ENCODE measurements at regions not wholly inside any gene's neighbourhood (a gene's known extent, or its start where the extent isn't known, plus 50 kb on each side); places are given as distances from the start of the nearest gene placed in this dataset.
A peak's percentile ranks its signal among the peaks of the same experiment; 100 is the strongest.

GRCh38 chr14:42112108-42112507, 505.4 kb downstream of the LRFN5 start:
- WGBS (ENCODE audit: insufficient coverage) = 100% methylated on average over 2 of the region's 7 CpGs

GRCh38 chr14:42111355-42111754, 504.7 kb downstream of the LRFN5 start:
- H3K4me1 ChIP-seq (ENCODE audit: control insufficient read depth, insufficient read depth, low read length) = no peaks in the 10 kb centered on the region
- H3K4me3 ChIP-seq (ENCODE audit: low read length) = no peak overlapping the region
- no peaks in the 10 kb centered on the region for H3K27me3 ChIP-seq (ENCODE audit: control insufficient read depth, insufficient read depth, low read length)
- H3K9me3 ChIP-seq (replicated peaks; ENCODE audit: control insufficient read depth, low read depth, low read length) = peaks cover 18% of the 10 kb centered on the region
- WGBS (ENCODE audit: insufficient coverage) = 100% methylated on average over 2 of the region's 2 CpGs
- H3K36me3 ChIP-seq (ENCODE audit: control insufficient read depth, insufficient read depth, low read length) = no peaks in the 10 kb centered on the region
- H3K27ac ChIP-seq (ENCODE audit: low read length) = no peak overlapping the region
- DNase-seq = no peak

More at GRCh38 chr14:42112108-42112507, 505.4 kb downstream of the LRFN5 start:
- Histone ChIP-seq H3K9me3 (replicated peaks; ENCODE audit: control insufficient read depth, low read depth, low read length) (peaks cover 18% of the 10 kb centered on the region), H3K27me3 (ENCODE audit: control insufficient read depth, insufficient read depth, low read length) (no peaks in the 10 kb centered on the region), H3K36me3 (ENCODE audit: control insufficient read depth, insufficient read depth, low read length) (no peaks in the 10 kb centered on the region), H3K4me3 (ENCODE audit: low read length) (no peak overlapping the region), H3K4me1 (ENCODE audit: control insufficient read depth, insufficient read depth, low read length) (no peaks in the 10 kb centered on the region), H3K27ac (ENCODE audit: low read length) (no peak overlapping the region)
- DNase-seq = no peak

GRCh38 chr14:42110167-42110566, 503.5 kb downstream of the LRFN5 start:
- H3K36me3 ChIP-seq (ENCODE audit: control insufficient read depth, insufficient read depth, low read length) = no peaks in the 10 kb centered on the region
- H3K27ac ChIP-seq (ENCODE audit: low read length) = no peak overlapping the region
- peaks cover 18% of the 10 kb centered on the region for H3K9me3 ChIP-seq (replicated peaks; ENCODE audit: control insufficient read depth, low read depth, low read length)
- no peak overlapping the region for H3K4me3 ChIP-seq (ENCODE audit: low read length)
- no CpG with 5 or more reads among the region's 1 CpG for WGBS (ENCODE audit: insufficient coverage)
- no peaks in the 10 kb centered on the region for H3K27me3 ChIP-seq (ENCODE audit: control insufficient read depth, insufficient read depth, low read length)
- peak; percentile 6 for DNase-seq
- no peaks in the 10 kb centered on the region for H3K4me1 ChIP-seq (ENCODE audit: control insufficient read depth, insufficient read depth, low read length)

GRCh38 chr14:42095155-42095554, 488.5 kb downstream of the LRFN5 start:
- WGBS (ENCODE audit: insufficient coverage) = 100% methylated on average over 2 of the region's 2 CpGs
- no peaks in the 10 kb centered on the region for H3K27me3 ChIP-seq (ENCODE audit: control insufficient read depth, insufficient read depth, low read length)
- no peaks in the 10 kb centered on the region for H3K9me3 ChIP-seq (replicated peaks; ENCODE audit: control insufficient read depth, low read depth, low read length)
- H3K27ac ChIP-seq (ENCODE audit: low read length) = no peak overlapping the region
- DNase-seq = no peak
- H3K4me1 ChIP-seq (ENCODE audit: control insufficient read depth, insufficient read depth, low read length) = no peaks in the 10 kb centered on the region
- H3K36me3 ChIP-seq (ENCODE audit: control insufficient read depth, insufficient read depth, low read length) = no peaks in the 10 kb centered on the region
- H3K4me3 ChIP-seq (ENCODE audit: low read length) = no peak overlapping the region

GRCh38 chr14:42090122-42090521, 483.4 kb downstream of the LRFN5 start:
- Histone ChIP-seq H3K36me3 (ENCODE audit: control insufficient read depth, insufficient read depth, low read length) (no peaks in the 10 kb centered on the region), H3K27ac (ENCODE audit: low read length) (no peak overlapping the region), H3K4me3 (ENCODE audit: low read length) (no peak overlapping the region), H3K9me3 (replicated peaks; ENCODE audit: control insufficient read depth, low read depth, low read length) (no peaks in the 10 kb centered on the region), H3K4me1 (ENCODE audit: control insufficient read depth, insufficient read depth, low read length) (no peaks in the 10 kb centered on the region), H3K27me3 (ENCODE audit: control insufficient read depth, insufficient read depth, low read length) (no peaks in the 10 kb centered on the region)
- no CpG with 5 or more reads among the region's 3 CpGs for WGBS (ENCODE audit: insufficient coverage)
- DNase-seq = no peak

- Histone ChIP-seq H3K27me3 (ENCODE audit: control insufficient read depth, insufficient read depth, low read length) (no peaks in the 10 kb centered on the region), H3K9me3 (replicated peaks; ENCODE audit: control insufficient read depth, low read depth, low read length) (no peaks in the 10 kb centered on the region), H3K36me3 (ENCODE audit: control insufficient read depth, insufficient read depth, low read length) (no peaks in the 10 kb centered on the region), H3K4me1 (ENCODE audit: control insufficient read depth, insufficient read depth, low read length) (no peaks in the 10 kb centered on the region), H3K27ac (ENCODE audit: low read length) (no peak overlapping the region), H3K4me3 (ENCODE audit: low read length) (no peak overlapping the region)
- no peak for DNase-seq
Observed at GRCh38 chr14:42079911-42080310, 473.2 kb downstream of the LRFN5 start.

GRCh38 chr14:42078345-42078744, 471.7 kb downstream of the LRFN5 start:
- H3K4me1 ChIP-seq (ENCODE audit: control insufficient read depth, insufficient read depth, low read length) = no peaks in the 10 kb centered on the region
- H3K36me3 ChIP-seq (ENCODE audit: control insufficient read depth, insufficient read depth, low read length) = no peaks in the 10 kb centered on the region
- H3K9me3 ChIP-seq (replicated peaks; ENCODE audit: control insufficient read depth, low read depth, low read length) = no peaks in the 10 kb centered on the region
- H3K27me3 ChIP-seq (ENCODE audit: control insufficient read depth, insufficient read depth, low read length) = no peaks in the 10 kb centered on the region
- H3K27ac ChIP-seq (ENCODE audit: low read length) = no peak overlapping the region
- no CpG with 5 or more reads among the region's 2 CpGs for WGBS (ENCODE audit: insufficient coverage)
- H3K4me3 ChIP-seq (ENCODE audit: low read length) = no peak overlapping the region
- DNase-seq = no peak

- no peak overlapping the region for H3K4me3 ChIP-seq (ENCODE audit: low read length)
- DNase-seq = no peak
- H3K27me3 ChIP-seq (ENCODE audit: control insufficient read depth, insufficient read depth, low read length) = no peaks in the 10 kb centered on the region
- no peaks in the 10 kb centered on the region for H3K9me3 ChIP-seq (replicated peaks; ENCODE audit: control insufficient read depth, low read depth, low read length)
- no peak overlapping the region for H3K27ac ChIP-seq (ENCODE audit: low read length)
- H3K4me1 ChIP-seq (ENCODE audit: control insufficient read depth, insufficient read depth, low read length) = no peaks in the 10 kb centered on the region
- no CpG with 5 or more reads among the region's 3 CpGs for WGBS (ENCODE audit: insufficient coverage)
- no peaks in the 10 kb centered on the region for H3K36me3 ChIP-seq (ENCODE audit: control insufficient read depth, insufficient read depth, low read length)
Observed at GRCh38 chr14:42070031-42070430, 463.4 kb downstream of the LRFN5 start.

- Histone ChIP-seq H3K27me3 (ENCODE audit: control insufficient read depth, insufficient read depth, low read length) (no peaks in the 10 kb centered on the region), H3K9me3 (replicated peaks; ENCODE audit: control insufficient read depth, low read depth, low read length) (no peaks in the 10 kb centered on the region), H3K4me3 (ENCODE audit: low read length) (no peak overlapping the region), H3K4me1 (ENCODE audit: control insufficient read depth, insufficient read depth, low read length) (no peaks in the 10 kb centered on the region), H3K36me3 (ENCODE audit: control insufficient read depth, insufficient read depth, low read length) (no peaks in the 10 kb centered on the region), H3K27ac (ENCODE audit: low read length) (no peak overlapping the region)
- DNase-seq = peak; percentile 33
- 33% methylated on average over 1 of the region's 2 CpGs for WGBS (ENCODE audit: insufficient coverage)
Observed at GRCh38 chr14:42057111-42057510, 450.4 kb downstream of the LRFN5 start.

- Histone ChIP-seq H3K27ac (ENCODE audit: low read length) (no peak overlapping the region), H3K9me3 (replicated peaks; ENCODE audit: control insufficient read depth, low read depth, low read length) (no peaks in the 10 kb centered on the region), H3K4me1 (ENCODE audit: control insufficient read depth, insufficient read depth, low read length) (no peaks in the 10 kb centered on the region), H3K36me3 (ENCODE audit: control insufficient read depth, insufficient read depth, low read length) (no peaks in the 10 kb centered on the region), H3K27me3 (ENCODE audit: control insufficient read depth, insufficient read depth, low read length) (no peaks in the 10 kb centered on the region), H3K4me3 (ENCODE audit: low read length) (no peak overlapping the region)
- 100% methylated on average over 1 of the region's 3 CpGs for WGBS (ENCODE audit: insufficient coverage)
- DNase-seq = no peak
Observed at GRCh38 chr14:42047421-42048055, 440.9 kb downstream of the LRFN5 start.

GRCh38 chr14:42045383-42045782, 438.7 kb downstream of the LRFN5 start:
- WGBS (ENCODE audit: insufficient coverage) = 100% methylated on average over 1 of the region's 3 CpGs
- no peaks in the 10 kb centered on the region for H3K9me3 ChIP-seq (replicated peaks; ENCODE audit: control insufficient read depth, low read depth, low read length)
- H3K4me3 ChIP-seq (ENCODE audit: low read length) = no peak overlapping the region
- no peaks in the 10 kb centered on the region for H3K36me3 ChIP-seq (ENCODE audit: control insufficient read depth, insufficient read depth, low read length)
- DNase-seq = no peak
- H3K27me3 ChIP-seq (ENCODE audit: control insufficient read depth, insufficient read depth, low read length) = no peaks in the 10 kb centered on the region
- H3K27ac ChIP-seq (ENCODE audit: low read length) = no peak overlapping the region
- H3K4me1 ChIP-seq (ENCODE audit: control insufficient read depth, insufficient read depth, low read length) = no peaks in the 10 kb centered on the region
